ENCODE measurements at regions not wholly inside any gene's neighbourhood (a gene's known extent, or its start where the extent isn't known, plus 50 kb on each side); places are given as distances from the start of the nearest gene placed in this dataset.

DNA sequence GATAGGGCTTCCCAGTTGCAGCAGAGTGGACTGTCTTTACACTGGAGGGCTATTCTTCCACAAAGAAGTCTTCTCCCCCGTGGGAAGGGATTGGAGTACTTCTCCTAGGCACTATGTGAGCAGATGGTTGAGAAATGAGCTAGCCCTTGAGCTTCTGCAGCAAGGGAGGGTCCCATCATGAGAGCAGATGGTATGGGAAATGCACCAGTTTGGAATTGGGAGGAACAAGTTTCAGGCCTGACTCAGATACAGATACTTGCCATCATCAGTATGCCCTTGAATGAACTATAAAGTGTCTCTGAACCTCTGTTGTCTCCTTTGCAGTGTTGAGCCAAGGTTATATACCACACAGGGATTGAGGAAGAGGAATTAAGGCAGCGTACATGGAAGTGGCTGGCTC, 757.4 kb downstream of the RNF144A start:
- Histone ChIP-seq H3K56ac (ENCODE audit: insufficient read length, low read depth, low read length) (no peak overlapping the region), H3K23ac (ENCODE audit: insufficient read length, low read depth, low read length) (no peak overlapping the region), H4K8ac (replicated peaks; ENCODE audit: insufficient read length, low read depth, low read length) (no peak overlapping the region), H2BK5ac (ENCODE audit: insufficient read length, low read length) (no peak overlapping the region), H3K9ac (ENCODE audit: extremely low read depth, insufficient read length, low read length) (no peak overlapping the region), H3K14ac (ENCODE audit: insufficient read depth, low read length) (no peak overlapping the region), H2BK20ac (ENCODE audit: low read depth, low read length, poor library complexity, severe bottlenecking) (no peak overlapping the region), H2BK12ac (ENCODE audit: insufficient read length, low read depth, low read length) (no peak overlapping the region), H2AFZ (ENCODE audit: low read length) (no peak overlapping the region), H2BK120ac (ENCODE audit: low read depth, low read length, poor library complexity, severe bottlenecking) (no peak overlapping the region), H4K20me1 (ENCODE audit: control insufficient read depth, insufficient read depth, insufficient read length) (no peaks in the 10 kb centered on the region), H3K4me1 (ENCODE audit: insufficient read depth, low read length) (0 out of 2 replicates have a peak, but pooled peaks cover 4% of the 10 kb centered on the region), H3K23me2 (ENCODE audit: insufficient read length, low read depth, low read length, poor library complexity, severe bottlenecking) (no peaks in the 10 kb centered on the region), H2AK5ac (ENCODE audit: insufficient read length, low read length) (no peak overlapping the region), H3K18ac (ENCODE audit: insufficient read length, low read depth, low read length) (no peak overlapping the region), H4K5ac (ENCODE audit: insufficient read length, low read depth, low read length) (no peak overlapping the region), H3T11ph (ENCODE audit: low read length) (no peak overlapping the region), H3K27me3 (ENCODE audit: insufficient read depth, low read length) (no peaks in the 10 kb centered on the region), H3K27ac (ENCODE audit: insufficient read length, low read depth, low read length) (no peak overlapping the region), H3K4me2 (ENCODE audit: insufficient read depth, insufficient read length, low read length) (no peak overlapping the region), H2BK15ac (ENCODE audit: low read depth, low read length) (no peak overlapping the region), H3K4ac (ENCODE audit: low read depth, low read length) (no peak overlapping the region), H3K79me1 (ENCODE audit: insufficient read depth, low read depth, low read length, poor library complexity, severe bottlenecking) (no peaks in the 10 kb centered on the region), H3K9me3 (ENCODE audit: control insufficient read depth, low read depth, low read length) (no peaks in the 10 kb centered on the region), H4K91ac (ENCODE audit: insufficient read length, low read depth, low read length) (no peak overlapping the region), H3K79me2 (ENCODE audit: insufficient read depth, low read length) (no peaks in the 10 kb centered on the region)
- TF ChIP-seq, protein P1, sequence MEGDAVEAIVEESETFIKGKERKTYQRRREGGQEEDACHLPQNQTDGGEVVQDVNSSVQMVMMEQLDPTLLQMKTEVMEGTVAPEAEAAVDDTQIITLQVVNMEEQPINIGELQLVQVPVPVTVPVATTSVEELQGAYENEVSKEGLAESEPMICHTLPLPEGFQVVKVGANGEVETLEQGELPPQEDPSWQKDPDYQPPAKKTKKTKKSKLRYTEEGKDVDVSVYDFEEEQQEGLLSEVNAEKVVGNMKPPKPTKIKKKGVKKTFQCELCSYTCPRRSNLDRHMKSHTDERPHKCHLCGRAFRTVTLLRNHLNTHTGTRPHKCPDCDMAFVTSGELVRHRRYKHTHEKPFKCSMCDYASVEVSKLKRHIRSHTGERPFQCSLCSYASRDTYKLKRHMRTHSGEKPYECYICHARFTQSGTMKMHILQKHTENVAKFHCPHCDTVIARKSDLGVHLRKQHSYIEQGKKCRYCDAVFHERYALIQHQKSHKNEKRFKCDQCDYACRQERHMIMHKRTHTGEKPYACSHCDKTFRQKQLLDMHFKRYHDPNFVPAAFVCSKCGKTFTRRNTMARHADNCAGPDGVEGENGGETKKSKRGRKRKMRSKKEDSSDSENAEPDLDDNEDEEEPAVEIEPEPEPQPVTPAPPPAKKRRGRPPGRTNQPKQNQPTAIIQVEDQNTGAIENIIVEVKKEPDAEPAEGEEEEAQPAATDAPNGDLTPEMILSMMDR (conservative IDR thresholded peaks at IDR 0.05) = no peak
- H3K9me3 Mint-ChIP-seq = peaks cover 0 to 13% of the 10 kb centered on the region in 2 experiments; a peak in 3 of 5 replicates
- no CpG with 5 or more reads among the region's 2 CpGs for WGBS (ENCODE audit: extremely low coverage, insufficient read length, low lambda C conversion rate)
- H3K27ac Mint-ChIP-seq = no peak overlapping the region
- no peak for DNase-seq
- peaks cover 2% of the 10 kb centered on the region for H3K27me3 Mint-ChIP-seq (ENCODE audit: low read depth)
- peaks cover 13 to 24% of the 10 kb centered on the region in 2 experiments for H3K4me1 Mint-ChIP-seq
- H3K36me3 Mint-ChIP-seq (ENCODE audit: insufficient read depth in 1 of 3, low read depth in 3 of 3) = peaks cover 0 to 18% (median 4%) of the 10 kb centered on the region in 3 experiments; a peak in 4 of 7 replicates
- no peak overlapping the region for H3K4me3 Mint-ChIP-seq

Data from H9 (cell line).